GM23338 (cell line): ENCODE measurements at regions not wholly inside any gene's neighbourhood (a gene's known extent, or its start where the extent isn't known, plus 50 kb on each side); places are given as distances from the start of the nearest gene placed in this dataset.

Source experiments
- ATAC-seq: fragments of 200-7000 bp; cut with Tn5 transposase; 3 replicates; pipeline ENCODE4 v1.9.1; 2020
- DNase-seq: peaks from one replicate; pipeline ENCODE4 v3.0.0-alpha.2; 2015; ENCODE audit warnings: low spot score
- H2AFZ ChIP-seq: fragments of 200-600 bp; sonication (generic); 2 replicates; pipeline ENCODE4 v1.8.0; 2016; ENCODE audit warnings: antibody characterized with exemption, mild to moderate bottlenecking, moderate library complexity
- H3F3A ChIP-seq: fragments of 200-600 bp; sonication (generic); replicated peaks from 2 replicates; pipeline ENCODE4 v1.8.0; 2017; ENCODE audit warnings: antibody characterized with exemption, mixed run types, low read depth
- H3K27ac ChIP-seq: fragments of 200-600 bp; sonication (generic); 2 replicates; pipeline ENCODE4 v1.6.1; 2016; ENCODE audit warnings: low read depth
- H3K27me3 ChIP-seq: fragments of 200-600 bp; sonication (generic); 2 replicates; pipeline ENCODE4 v1.8.0; 2016; ENCODE audit warnings: mild to moderate bottlenecking, mixed run types, moderate library complexity; ENCODE audit not compliant: insufficient read depth
- H3K36me3 ChIP-seq: fragments of 200-600 bp; sonication (generic); 2 replicates; pipeline ENCODE4 v1.8.0; 2016; ENCODE audit warnings: mild to moderate bottlenecking; ENCODE audit not compliant: insufficient read depth
- H3K4me1 ChIP-seq: fragments of 200-600 bp; sonication (generic); 2 replicates; pipeline ENCODE4 v1.8.0; 2016; ENCODE audit warnings: mild to moderate bottlenecking, moderate library complexity; ENCODE audit not compliant: insufficient read depth
- H3K4me2 ChIP-seq: fragments of 200-600 bp; sonication (generic); 2 replicates; pipeline ENCODE4 v1.7.1; 2017; ENCODE audit warnings: mixed run types
- H3K4me3 ChIP-seq: fragments of 200-600 bp; sonication (generic); 2 replicates; pipeline ENCODE4 v1.6.1; 2016; ENCODE audit warnings: mixed run types
- H3K79me2 ChIP-seq: fragments of 200-600 bp; sonication (generic); replicated peaks from 2 replicates; pipeline ENCODE4 v1.8.0; 2017; ENCODE audit warnings: mild to moderate bottlenecking; ENCODE audit not compliant: insufficient read depth
- H3K9me2 ChIP-seq: fragments of 200-600 bp; sonication (generic); 2 replicates; pipeline ENCODE4 v1.8.0; 2017; ENCODE audit not compliant: insufficient read depth
- H4K20me1 ChIP-seq: fragments of 200-600 bp; sonication (generic); replicated peaks from 2 replicates; pipeline ENCODE4 v1.8.0; 2017; ENCODE audit warnings: mild to moderate bottlenecking; ENCODE audit not compliant: insufficient read depth
- H3K27ac Mint-ChIP-seq: 2 replicates; pipeline ENCODE4 v1.8.0; 2020; ENCODE audit warnings: inconsistent platforms, mild to moderate bottlenecking, moderate library complexity, mixed read lengths
- H3K27me3 Mint-ChIP-seq: 3 replicates; pipeline ENCODE4 v1.8.0; 2022; ENCODE audit warnings: low read depth, mild to moderate bottlenecking, moderate library complexity, mixed read lengths, inconsistent platforms; ENCODE audit not compliant: insufficient read depth, poor library complexity
- H3K36me3 Mint-ChIP-seq: 3 replicates; pipeline ENCODE4 v1.8.0; 2021; ENCODE audit warnings: low read depth, mild to moderate bottlenecking, inconsistent platforms, moderate library complexity, mixed read lengths
- H3K4me1 Mint-ChIP-seq: 3 replicates; pipeline ENCODE4 v1.8.0; 2020; ENCODE audit warnings: mild to moderate bottlenecking, inconsistent platforms, mixed read lengths
- H3K4me3 Mint-ChIP-seq: 3 replicates; pipeline ENCODE4 v1.8.0; 2021; ENCODE audit warnings: moderate library complexity, mild to moderate bottlenecking, inconsistent platforms, mixed read lengths
- H3K9me3 Mint-ChIP-seq: 3 replicates; pipeline ENCODE4 v1.8.0; 2020; ENCODE audit warnings: moderate library complexity, mild to moderate bottlenecking, inconsistent platforms, mixed read lengths
- CREB1 ChIP-seq: fragments of 250-450 bp; sonication (Bioruptor Pico); IDR thresholded peaks from 2 replicates; pipeline ENCODE4 v1.5.0; 2020; ENCODE audit warnings: low read depth, mild to moderate bottlenecking, moderate library complexity
- CTCF ChIP-seq, 2 experiments: fragments of 200-600 bp in 1 of 2; sonication (generic) in 1 of 2; conservative IDR thresholded peaks; 2 replicates each; pipeline versions ENCODE4 v1.5.1 to v1.6.1; 2016 to 2017; ENCODE audit warnings: antibody characterized with exemption in 2 of 2, low read depth in 2 of 2, mild to moderate bottlenecking in 2 of 2, moderate library complexity in 1 of 2
- ETS1 ChIP-seq: IDR thresholded peaks from 2 replicates; pipeline ENCODE4 v1.6.1; 2016; ENCODE audit warnings: antibody characterized with exemption
- EZH2phosphoT487 ChIP-seq: fragments of 200-600 bp; sonication (generic); IDR thresholded peaks from one replicate; pipeline ENCODE4 v1.8.1; 2018; ENCODE audit warnings: antibody characterized with exemption; ENCODE audit not compliant: unreplicated experiment
- NANOG ChIP-seq: IDR thresholded peaks from 2 replicates; pipeline ENCODE4 v1.6.1; 2016; ENCODE audit warnings: antibody characterized with exemption, borderline replicate concordance
- POLR2AphosphoS5 ChIP-seq: IDR thresholded peaks from 2 replicates; pipeline ENCODE4 v1.6.1; 2016; ENCODE audit warnings: antibody characterized with exemption, low read depth
- REST ChIP-seq: IDR thresholded peaks from one replicate; pipeline ENCODE4 v1.6.1; 2018; ENCODE audit warnings: antibody characterized with exemption; ENCODE audit not compliant: unreplicated experiment
- STAT1 ChIP-seq: IDR thresholded peaks from one replicate; pipeline ENCODE4 v1.6.1; 2016; ENCODE audit warnings: antibody characterized with exemption; ENCODE audit not compliant: unreplicated experiment
- ZNF114 ChIP-seq: fragments of 250-450 bp; sonication (Bioruptor Pico); IDR thresholded peaks from 2 replicates; pipeline ENCODE4 v1.5.0; 2020; ENCODE audit warnings: mild to moderate bottlenecking, moderate library complexity
- ZNF331 ChIP-seq: fragments of 250-450 bp; sonication (Bioruptor Pico); IDR thresholded peaks from 2 replicates; pipeline ENCODE4 v1.5.0; 2020; ENCODE audit warnings: low read depth, mild to moderate bottlenecking, moderate library complexity
- ZNF462 ChIP-seq: fragments of 250-450 bp; sonication (Bioruptor Pico); IDR thresholded peaks from 2 replicates; pipeline ENCODE4 v1.5.0; 2020; ENCODE audit warnings: mild to moderate bottlenecking, moderate library complexity

- no peaks in the 10 kb centered on the region for H3K27me3 ChIP-seq
- DNase-seq (no peak), ATAC-seq (no peak)
- no peak overlapping the region for H2AFZ ChIP-seq
- no peaks in the 10 kb centered on the region for H3K4me1 ChIP-seq
- H3K9me2 ChIP-seq, result 0 out of 2 replicates have a peak, but pooled peaks cover 3% of the 10 kb centered on the region
- no peaks in the 10 kb centered on the region for H4K20me1 ChIP-seq
- H3K4me1 Mint-ChIP-seq, result no peaks in the 10 kb centered on the region
- no peaks in the 10 kb centered on the region for H3K9me3 Mint-ChIP-seq
- H3K27me3 Mint-ChIP-seq, result peaks cover 10% of the 10 kb centered on the region
- H3K79me2 ChIP-seq, result no peaks in the 10 kb centered on the region
- no peaks in the 10 kb centered on the region for H3K36me3 Mint-ChIP-seq
- TF ChIP-seq ETS1 (no peak), POLR2AphosphoS5 (no peak), ZNF114 (CRISPR knock-in tag) (no peak), ZNF331 (CRISPR knock-in tag) (no peak), CTCF (conservative IDR thresholded peaks at IDR 0.05; ENCODE audit: low read depth in 2 of 2) (no peak), CREB1 (CRISPR knock-in tag) (no peak), ZNF462 (CRISPR knock-in tag) (no peak), NANOG (no peak), REST (no peak), EZH2phosphoT487 (no peak), STAT1 (no peak)
- no peak overlapping the region for H3K27ac Mint-ChIP-seq
- no peak overlapping the region for H3K4me3 Mint-ChIP-seq
- no peak overlapping the region for H3K27ac ChIP-seq
- H3K4me3 ChIP-seq, result no peak overlapping the region
- H3K4me2 ChIP-seq, result no peak overlapping the region
- no peaks in the 10 kb centered on the region for H3K36me3 ChIP-seq
- H3F3A ChIP-seq, result no peaks in the 10 kb centered on the region
Observed at GRCh38 chr6:137754866-137755265, 112.2 kb upstream of the TNFAIP3 start.
